ENCODE measurements at regions not wholly inside any gene's neighbourhood (a gene's known extent, or its start where the extent isn't known, plus 50 kb on each side); places are given as distances from the start of the nearest gene placed in this dataset.

DNA sequence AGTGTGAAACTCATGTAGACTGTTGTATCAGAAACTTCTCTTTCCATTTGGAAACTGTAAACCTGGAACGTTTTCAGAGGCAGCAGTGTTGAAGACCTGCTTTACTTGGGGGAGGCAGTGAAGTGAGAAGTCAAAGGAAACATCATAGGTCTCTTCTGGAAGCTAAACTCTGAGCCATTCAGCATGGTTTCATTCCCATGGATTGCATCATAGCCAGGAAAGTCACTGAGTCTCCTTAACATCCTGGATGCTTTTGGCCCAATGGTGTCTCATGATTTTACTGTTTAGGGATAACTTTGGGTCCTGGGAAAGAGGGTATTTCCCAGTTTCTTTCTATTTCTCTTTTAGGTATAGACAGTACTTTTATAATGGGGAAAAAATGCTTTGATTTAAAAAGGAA is 153.2 kb upstream of the E2F8 start:
- H3K27ac ChIP-seq (ENCODE audit: poor library complexity, severe bottlenecking), result no peak overlapping the region
- no peak for DNase-seq (ENCODE audit: low spot score)
- H3K27me3 ChIP-seq (ENCODE audit: insufficient read depth, poor library complexity, severe bottlenecking), result no peaks in the 10 kb centered on the region
- H3K4me3 ChIP-seq (ENCODE audit: severe bottlenecking), result no peak overlapping the region
- no peak for ATAC-seq (ENCODE audit: low read depth)
- H3K9me3 ChIP-seq (ENCODE audit: severe bottlenecking), result no peaks in the 10 kb centered on the region
- TF ChIP-seq CTCF (IDR thresholded peaks at IDR 0.05; ENCODE audit: poor library complexity, severe bottlenecking), result no peak
- peaks cover 5% of the 10 kb centered on the region for H3K4me1 ChIP-seq (ENCODE audit: insufficient read depth, poor library complexity, severe bottlenecking)
- no peaks in the 10 kb centered on the region for H3K36me3 ChIP-seq (ENCODE audit: low read depth)

DNA sequence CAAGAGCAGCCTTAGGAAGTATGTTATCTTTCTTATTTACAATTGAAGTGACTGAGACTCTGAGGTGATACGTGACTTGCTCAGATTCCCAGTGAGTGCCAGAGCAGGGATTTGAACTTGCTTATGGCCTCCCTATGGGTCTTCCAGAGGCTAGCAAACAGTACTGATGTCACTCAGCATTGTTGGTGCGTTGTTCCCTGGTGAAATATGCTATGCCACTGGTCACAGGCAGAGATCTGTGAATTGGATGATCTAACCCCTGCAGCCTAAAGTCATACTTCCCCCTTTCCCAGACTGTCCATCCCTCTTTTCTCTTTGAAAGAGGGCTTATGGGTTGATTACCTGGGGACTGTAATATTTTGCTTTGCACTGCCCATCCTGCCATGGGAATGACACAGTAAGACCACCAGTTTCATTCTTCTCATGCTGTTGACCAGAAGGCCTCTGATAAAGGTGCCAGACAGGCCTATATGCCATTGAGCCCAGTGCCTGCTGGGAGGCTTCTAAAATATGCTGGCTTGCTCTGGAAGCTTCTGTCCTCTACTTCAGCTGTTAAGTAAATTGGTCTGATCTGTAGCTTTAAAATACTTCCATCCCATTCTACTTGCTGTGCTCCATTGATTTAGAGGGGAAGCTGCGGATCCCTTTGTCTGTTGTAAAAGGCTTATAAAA is 152.2 kb upstream of the E2F8 start:
- H3K9me3 ChIP-seq (ENCODE audit: severe bottlenecking), result no peaks in the 10 kb centered on the region
- H3K27me3 ChIP-seq (ENCODE audit: insufficient read depth, poor library complexity, severe bottlenecking), result no peaks in the 10 kb centered on the region
- no peak for TF ChIP-seq CTCF (IDR thresholded peaks at IDR 0.05; ENCODE audit: poor library complexity, severe bottlenecking)
- no peaks in the 10 kb centered on the region for H3K4me1 ChIP-seq (ENCODE audit: insufficient read depth, poor library complexity, severe bottlenecking)
- no peak overlapping the region for H3K4me3 ChIP-seq (ENCODE audit: severe bottlenecking)
- no peak for DNase-seq (ENCODE audit: low spot score)
- H3K27ac ChIP-seq (ENCODE audit: poor library complexity, severe bottlenecking), result no peak overlapping the region
- H3K36me3 ChIP-seq (ENCODE audit: low read depth), result no peaks in the 10 kb centered on the region
- ATAC-seq (ENCODE audit: low read depth), result no peak

DNA sequence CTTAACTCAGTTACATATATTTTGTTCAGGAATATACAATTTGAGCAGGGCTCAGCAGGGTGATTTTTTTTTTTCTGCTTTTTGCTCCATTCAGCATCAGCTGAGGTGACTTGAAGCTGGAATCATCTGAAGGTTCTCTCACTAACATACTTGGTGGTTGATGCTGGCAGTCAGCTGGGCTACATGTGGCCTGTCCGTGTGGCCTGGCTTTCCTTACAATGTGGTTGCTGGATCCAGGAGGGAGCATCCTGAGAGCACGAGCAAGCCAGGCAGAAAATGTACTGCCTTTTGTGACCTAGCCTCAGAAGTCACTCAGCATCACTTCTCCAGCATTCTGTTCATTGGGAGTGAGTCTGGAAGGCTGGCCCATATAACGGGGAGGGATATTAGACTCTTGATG is 151.6 kb upstream of the E2F8 start:
- ATAC-seq (ENCODE audit: low read depth) (no peak), DNase-seq (ENCODE audit: low spot score) (no peak)
- Histone ChIP-seq H3K4me3 (ENCODE audit: severe bottlenecking) (no peak overlapping the region), H3K36me3 (ENCODE audit: low read depth) (no peaks in the 10 kb centered on the region), H3K9me3 (ENCODE audit: severe bottlenecking) (no peaks in the 10 kb centered on the region), H3K4me1 (ENCODE audit: insufficient read depth, poor library complexity, severe bottlenecking) (no peaks in the 10 kb centered on the region), H3K27ac (ENCODE audit: poor library complexity, severe bottlenecking) (no peak overlapping the region), H3K27me3 (ENCODE audit: insufficient read depth, poor library complexity, severe bottlenecking) (no peaks in the 10 kb centered on the region)
- no peak for TF ChIP-seq CTCF (IDR thresholded peaks at IDR 0.05; ENCODE audit: poor library complexity, severe bottlenecking)

DNA sequence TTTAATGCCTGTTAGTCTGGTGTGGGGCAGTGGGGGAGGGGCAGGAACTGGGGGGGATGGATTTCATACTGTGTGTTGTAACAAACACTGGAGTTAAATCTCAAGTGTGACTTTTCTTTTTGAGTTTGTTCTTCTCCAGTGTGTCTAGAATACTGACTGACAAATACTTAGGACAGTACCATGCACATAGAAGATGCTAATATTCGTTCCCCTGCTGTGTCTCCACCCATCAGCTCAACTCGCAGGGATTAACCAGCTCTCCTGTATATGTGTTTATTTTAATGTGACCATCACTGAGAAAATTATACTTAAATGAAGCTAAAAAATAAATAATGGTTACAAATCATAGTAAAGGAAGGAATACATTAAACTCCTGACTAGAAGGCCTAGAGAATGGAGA is 150.9 kb upstream of the E2F8 start:
- TF ChIP-seq CTCF (IDR thresholded peaks at IDR 0.05; ENCODE audit: poor library complexity, severe bottlenecking), result no peak
- ATAC-seq (ENCODE audit: low read depth), result no peak
- Histone ChIP-seq H3K27me3 (ENCODE audit: insufficient read depth, poor library complexity, severe bottlenecking) (no peaks in the 10 kb centered on the region), H3K4me3 (ENCODE audit: severe bottlenecking) (no peak overlapping the region), H3K9me3 (ENCODE audit: severe bottlenecking) (no peaks in the 10 kb centered on the region), H3K36me3 (ENCODE audit: low read depth) (no peaks in the 10 kb centered on the region), H3K27ac (ENCODE audit: poor library complexity, severe bottlenecking) (no peak overlapping the region), H3K4me1 (ENCODE audit: insufficient read depth, poor library complexity, severe bottlenecking) (no peaks in the 10 kb centered on the region)
- no peak for DNase-seq (ENCODE audit: low spot score)

DNA sequence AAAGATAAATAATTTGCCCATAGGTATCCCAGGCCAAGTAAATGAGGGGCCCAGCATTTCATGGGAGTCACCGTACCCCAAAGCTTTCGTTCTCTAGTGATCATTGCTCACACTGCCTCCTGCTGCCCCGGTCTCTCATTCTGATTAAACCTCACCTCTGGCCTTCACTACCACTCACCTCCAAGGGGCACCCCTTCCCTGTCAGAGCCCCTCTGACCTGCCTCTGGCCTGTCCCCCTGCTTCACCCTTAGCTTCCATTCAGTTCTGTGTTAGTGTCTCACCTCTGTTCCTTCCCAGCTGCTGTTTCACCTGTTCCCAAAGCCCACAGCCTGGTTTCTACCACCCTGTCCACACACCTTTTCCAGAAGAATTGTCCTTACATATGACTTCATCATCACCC is 150.3 kb upstream of the E2F8 start:
- Histone ChIP-seq H3K27ac (ENCODE audit: poor library complexity, severe bottlenecking) (no peak overlapping the region), H3K4me1 (ENCODE audit: insufficient read depth, poor library complexity, severe bottlenecking) (no peaks in the 10 kb centered on the region), H3K36me3 (ENCODE audit: low read depth) (no peaks in the 10 kb centered on the region), H3K27me3 (ENCODE audit: insufficient read depth, poor library complexity, severe bottlenecking) (no peaks in the 10 kb centered on the region), H3K9me3 (ENCODE audit: severe bottlenecking) (no peaks in the 10 kb centered on the region), H3K4me3 (ENCODE audit: severe bottlenecking) (no peak overlapping the region)
- TF ChIP-seq CTCF (IDR thresholded peaks at IDR 0.05; ENCODE audit: poor library complexity, severe bottlenecking), result no peak
- DNase-seq (ENCODE audit: low spot score) (no peak), ATAC-seq (ENCODE audit: low read depth) (no peak)

Data from RWPE2 (cell line).